ENCODE measurements at regions not wholly inside any gene's neighbourhood (a gene's known extent, or its start where the extent isn't known, plus 50 kb on each side); places are given as distances from the start of the nearest gene placed in this dataset.

GRCh38 chr18:24658302-24658701 is 197.9 kb downstream of the HRH4 start:
- TF ChIP-seq, protein P1, sequence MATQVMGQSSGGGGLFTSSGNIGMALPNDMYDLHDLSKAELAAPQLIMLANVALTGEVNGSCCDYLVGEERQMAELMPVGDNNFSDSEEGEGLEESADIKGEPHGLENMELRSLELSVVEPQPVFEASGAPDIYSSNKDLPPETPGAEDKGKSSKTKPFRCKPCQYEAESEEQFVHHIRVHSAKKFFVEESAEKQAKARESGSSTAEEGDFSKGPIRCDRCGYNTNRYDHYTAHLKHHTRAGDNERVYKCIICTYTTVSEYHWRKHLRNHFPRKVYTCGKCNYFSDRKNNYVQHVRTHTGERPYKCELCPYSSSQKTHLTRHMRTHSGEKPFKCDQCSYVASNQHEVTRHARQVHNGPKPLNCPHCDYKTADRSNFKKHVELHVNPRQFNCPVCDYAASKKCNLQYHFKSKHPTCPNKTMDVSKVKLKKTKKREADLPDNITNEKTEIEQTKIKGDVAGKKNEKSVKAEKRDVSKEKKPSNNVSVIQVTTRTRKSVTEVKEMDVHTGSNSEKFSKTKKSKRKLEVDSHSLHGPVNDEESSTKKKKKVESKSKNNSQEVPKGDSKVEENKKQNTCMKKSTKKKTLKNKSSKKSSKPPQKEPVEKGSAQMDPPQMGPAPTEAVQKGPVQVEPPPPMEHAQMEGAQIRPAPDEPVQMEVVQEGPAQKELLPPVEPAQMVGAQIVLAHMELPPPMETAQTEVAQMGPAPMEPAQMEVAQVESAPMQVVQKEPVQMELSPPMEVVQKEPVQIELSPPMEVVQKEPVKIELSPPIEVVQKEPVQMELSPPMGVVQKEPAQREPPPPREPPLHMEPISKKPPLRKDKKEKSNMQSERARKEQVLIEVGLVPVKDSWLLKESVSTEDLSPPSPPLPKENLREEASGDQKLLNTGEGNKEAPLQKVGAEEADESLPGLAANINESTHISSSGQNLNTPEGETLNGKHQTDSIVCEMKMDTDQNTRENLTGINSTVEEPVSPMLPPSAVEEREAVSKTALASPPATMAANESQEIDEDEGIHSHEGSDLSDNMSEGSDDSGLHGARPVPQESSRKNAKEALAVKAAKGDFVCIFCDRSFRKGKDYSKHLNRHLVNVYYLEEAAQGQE (IDR thresholded peaks at IDR 0.05; ENCODE audit: insufficient read depth in 1 of 2, low read depth in 2 of 2, low read length in 1 of 2) = no peak
- TF ChIP-seq CTCF (IDR thresholded peaks at IDR 0.05) (no peak), POLR2AphosphoS5 (IDR thresholded peaks at IDR 0.05; ENCODE audit: low read depth, low read length) (no peak), SIN3A (IDR thresholded peaks at IDR 0.05; ENCODE audit: borderline replicate concordance, insufficient read depth, low read depth, low read length) (no peak), TCF7L2 (IDR thresholded peaks at IDR 0.05; ENCODE audit: low read depth, low read length) (no peak)
